Right lobe of liver (tissue), 4 donors: ENCODE measurements at regions not wholly inside any gene's neighbourhood (a gene's known extent, or its start where the extent isn't known, plus 50 kb on each side); places are given as distances from the start of the nearest gene placed in this dataset.

Source experiments
- POLR2A ChIP-seq: fragments of 450-650 bp; IDR thresholded peaks from one replicate; pipeline ENCODE4 v1.6.1; 2017; ENCODE audit warnings: antibody characterized with exemption, mild to moderate bottlenecking
- TF ChIP-seq, protein P1 (sequence below), 4 donors: fragments of 200-600 bp in 3 of 4; fragments of 450-650 bp in 1 of 4; IDR thresholded peaks; one replicate each; pipeline versions ENCODE4 v1.5.1 to v1.8.0; 2016 to 2022; ENCODE audit warnings: antibody characterized with exemption in 4 of 4, mild to moderate bottlenecking in 2 of 4
- donor health status: DM: no; HTN: no; CAD: no.
- donor health status: DM: no; HTN: no; CAD: no.
- donor health status: DM: no; HTN: yes; CAD: no.

GRCh38 chr7:37516664-37517063 is 68.0 kb upstream of the ELMO1 start:
- TF ChIP-seq, protein P1, sequence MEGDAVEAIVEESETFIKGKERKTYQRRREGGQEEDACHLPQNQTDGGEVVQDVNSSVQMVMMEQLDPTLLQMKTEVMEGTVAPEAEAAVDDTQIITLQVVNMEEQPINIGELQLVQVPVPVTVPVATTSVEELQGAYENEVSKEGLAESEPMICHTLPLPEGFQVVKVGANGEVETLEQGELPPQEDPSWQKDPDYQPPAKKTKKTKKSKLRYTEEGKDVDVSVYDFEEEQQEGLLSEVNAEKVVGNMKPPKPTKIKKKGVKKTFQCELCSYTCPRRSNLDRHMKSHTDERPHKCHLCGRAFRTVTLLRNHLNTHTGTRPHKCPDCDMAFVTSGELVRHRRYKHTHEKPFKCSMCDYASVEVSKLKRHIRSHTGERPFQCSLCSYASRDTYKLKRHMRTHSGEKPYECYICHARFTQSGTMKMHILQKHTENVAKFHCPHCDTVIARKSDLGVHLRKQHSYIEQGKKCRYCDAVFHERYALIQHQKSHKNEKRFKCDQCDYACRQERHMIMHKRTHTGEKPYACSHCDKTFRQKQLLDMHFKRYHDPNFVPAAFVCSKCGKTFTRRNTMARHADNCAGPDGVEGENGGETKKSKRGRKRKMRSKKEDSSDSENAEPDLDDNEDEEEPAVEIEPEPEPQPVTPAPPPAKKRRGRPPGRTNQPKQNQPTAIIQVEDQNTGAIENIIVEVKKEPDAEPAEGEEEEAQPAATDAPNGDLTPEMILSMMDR (IDR thresholded peaks at IDR 0.05), result no peak
- TF ChIP-seq POLR2A, result no peak
